ENCODE measurements at regions not wholly inside any gene's neighbourhood (a gene's known extent, or its start where the extent isn't known, plus 50 kb on each side); places are given as distances from the start of the nearest gene placed in this dataset.

GRCh38 chr18:67406714-67407113 lies 109.8 kb downstream of the DSEL start:
- no peak for TF ChIP-seq POLR2A (IDR thresholded peaks at IDR 0.05)
- TF ChIP-seq, protein P1, sequence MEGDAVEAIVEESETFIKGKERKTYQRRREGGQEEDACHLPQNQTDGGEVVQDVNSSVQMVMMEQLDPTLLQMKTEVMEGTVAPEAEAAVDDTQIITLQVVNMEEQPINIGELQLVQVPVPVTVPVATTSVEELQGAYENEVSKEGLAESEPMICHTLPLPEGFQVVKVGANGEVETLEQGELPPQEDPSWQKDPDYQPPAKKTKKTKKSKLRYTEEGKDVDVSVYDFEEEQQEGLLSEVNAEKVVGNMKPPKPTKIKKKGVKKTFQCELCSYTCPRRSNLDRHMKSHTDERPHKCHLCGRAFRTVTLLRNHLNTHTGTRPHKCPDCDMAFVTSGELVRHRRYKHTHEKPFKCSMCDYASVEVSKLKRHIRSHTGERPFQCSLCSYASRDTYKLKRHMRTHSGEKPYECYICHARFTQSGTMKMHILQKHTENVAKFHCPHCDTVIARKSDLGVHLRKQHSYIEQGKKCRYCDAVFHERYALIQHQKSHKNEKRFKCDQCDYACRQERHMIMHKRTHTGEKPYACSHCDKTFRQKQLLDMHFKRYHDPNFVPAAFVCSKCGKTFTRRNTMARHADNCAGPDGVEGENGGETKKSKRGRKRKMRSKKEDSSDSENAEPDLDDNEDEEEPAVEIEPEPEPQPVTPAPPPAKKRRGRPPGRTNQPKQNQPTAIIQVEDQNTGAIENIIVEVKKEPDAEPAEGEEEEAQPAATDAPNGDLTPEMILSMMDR (IDR thresholded peaks at IDR 0.05 in 4 of 5, conservative IDR thresholded peaks at IDR 0.05 in 1 of 5): no peak

Data from gastrocnemius medialis (tissue), 4 donors.